Sigmoid colon (tissue), 4 donors: ENCODE measurements at regions not wholly inside any gene's neighbourhood (a gene's known extent, or its start where the extent isn't known, plus 50 kb on each side); places are given as distances from the start of the nearest gene placed in this dataset.

Experiments used
- CTCF ChIP-seq, 4 experiments: fragments of 450-650 bp in 3 of 4; fragments of 200-600 bp in 1 of 4; IDR thresholded peaks; one replicate each; pipeline ENCODE4 v1.5.1; 2016 to 2019; ENCODE audit warnings: antibody characterized with exemption in 4 of 4, mild to moderate bottlenecking in 3 of 4, moderate library complexity in 2 of 4
- POLR2AphosphoS5 ChIP-seq, 4 donors: sonication (generic); formaldehyde crosslinking; IDR thresholded peaks; one replicate each; pipeline ENCODE4 v1.6.1; 2017; ENCODE audit warnings: antibody characterized with exemption in 4 of 4

GRCh38 chr4:31125496-31125895, 405.3 kb downstream of the PCDH7 start:
- no peak for TF ChIP-seq CTCF (IDR thresholded peaks at IDR 0.05)
- TF ChIP-seq POLR2AphosphoS5 (IDR thresholded peaks at IDR 0.05), result no peak
